Stimulated activated CD4-positive, alpha-beta T cell treated with anti-CD3 and anti-CD28 coated beads, Interleukin-4, amount 100 ng/mL, for 48 hours (primary cell): ENCODE measurements at regions not wholly inside any gene's neighbourhood (a gene's known extent, or its start where the extent isn't known, plus 50 kb on each side); places are given as distances from the start of the nearest gene placed in this dataset.

Experiments used
- DNase-seq, 2 donors: peaks; one replicate each; pipeline ENCODE4 v3.0.0-alpha.2; 2020; ENCODE audit warnings: low read depth in 2 of 2

GRCh38 chr5:130268489-130268888 is 364.2 kb downstream of the CHSY3 start:
- no peak for DNase-seq

DNA sequence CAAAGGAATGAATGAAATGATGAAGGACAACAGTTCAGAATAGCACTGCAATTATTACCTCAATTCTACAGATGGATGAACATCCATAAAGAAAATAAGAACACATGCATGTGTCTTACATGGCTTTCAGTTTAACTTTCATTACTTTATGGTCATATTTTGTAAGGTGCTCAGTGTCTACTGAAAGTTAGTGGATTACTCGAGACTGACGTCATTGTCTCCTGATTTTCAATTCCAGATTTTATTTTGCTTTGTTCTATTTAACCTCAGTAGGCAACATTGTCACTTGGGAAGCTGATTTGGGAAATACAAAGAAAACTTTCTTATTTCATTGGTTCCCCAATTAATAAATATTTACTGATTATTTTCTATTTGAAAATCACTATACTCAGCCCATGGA is 363.7 kb downstream of the CHSY3 start:
- no peak for DNase-seq

GRCh38 chr5:130260481-130260880 is 356.2 kb downstream of the CHSY3 start:
- DNase-seq = no peak

- no peak for DNase-seq
Observed at GRCh38 chr5:130251931-130252330, 347.7 kb downstream of the CHSY3 start.

DNA sequence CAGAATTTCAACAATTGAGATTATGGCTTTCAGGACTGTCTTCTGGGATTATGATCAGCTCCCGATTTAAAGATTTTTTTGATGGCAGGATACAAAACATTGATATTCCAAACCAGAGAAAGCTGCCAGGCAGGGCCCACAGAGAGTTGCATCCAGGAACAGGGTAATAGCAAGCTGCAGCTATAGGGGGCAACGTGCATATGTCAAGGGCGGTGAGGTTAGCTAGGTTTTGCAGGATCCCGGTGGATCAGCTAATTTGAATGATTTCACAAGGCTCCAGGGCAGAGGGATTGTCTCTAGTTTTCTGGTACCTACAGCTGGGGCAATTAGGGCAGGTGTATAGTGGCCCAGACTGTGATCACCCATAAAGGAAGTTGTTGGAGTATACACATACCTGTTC is 339.4 kb downstream of the CHSY3 start:
- DNase-seq = no peak

- no peak for DNase-seq
Observed at GRCh38 chr5:130237721-130238120, 333.5 kb downstream of the CHSY3 start.
